ENCODE measurements at regions not wholly inside any gene's neighbourhood (a gene's known extent, or its start where the extent isn't known, plus 50 kb on each side); places are given as distances from the start of the nearest gene placed in this dataset.

DNA sequence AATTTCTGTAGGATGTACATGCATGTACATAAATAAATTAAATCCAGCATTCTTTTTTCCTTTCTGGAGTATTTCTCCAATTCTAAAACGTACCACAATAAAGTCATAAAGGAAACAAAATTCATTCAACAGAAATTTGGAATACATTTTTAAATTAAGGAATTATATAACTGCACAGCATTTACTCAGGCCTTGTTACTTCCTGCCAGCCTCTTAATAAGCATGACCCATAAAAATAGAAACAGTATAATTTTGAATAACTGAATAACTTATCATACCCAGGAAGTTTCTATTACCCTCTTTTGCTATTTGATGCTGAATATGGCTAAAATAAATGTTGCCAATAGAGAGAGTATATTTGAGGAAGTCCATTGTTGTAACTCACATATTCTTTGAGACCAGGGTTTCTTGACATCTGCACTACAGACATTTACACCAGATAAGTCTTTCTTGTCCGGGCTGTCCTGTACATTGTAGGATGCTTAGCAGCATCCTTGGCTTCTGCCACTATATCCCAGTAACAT lies 178.2 kb downstream of the KLF12 start:
- H3K79me2 ChIP-seq = peaks cover 15% of the 10 kb centered on the region
- no peaks in the 10 kb centered on the region for H3K4me1 ChIP-seq (ENCODE audit: insufficient read depth)
- no peaks in the 10 kb centered on the region for H3K9me3 ChIP-seq (ENCODE audit: low read depth)
- no peak overlapping the region for H3K4me2 ChIP-seq
- no peaks in the 10 kb centered on the region for H3K27me3 ChIP-seq
- no peaks in the 10 kb centered on the region for H4K20me1 ChIP-seq (ENCODE audit: insufficient read depth, poor library complexity, severe bottlenecking)
- H3K4me3 ChIP-seq = no peak overlapping the region
- TF ChIP-seq, protein P1, sequence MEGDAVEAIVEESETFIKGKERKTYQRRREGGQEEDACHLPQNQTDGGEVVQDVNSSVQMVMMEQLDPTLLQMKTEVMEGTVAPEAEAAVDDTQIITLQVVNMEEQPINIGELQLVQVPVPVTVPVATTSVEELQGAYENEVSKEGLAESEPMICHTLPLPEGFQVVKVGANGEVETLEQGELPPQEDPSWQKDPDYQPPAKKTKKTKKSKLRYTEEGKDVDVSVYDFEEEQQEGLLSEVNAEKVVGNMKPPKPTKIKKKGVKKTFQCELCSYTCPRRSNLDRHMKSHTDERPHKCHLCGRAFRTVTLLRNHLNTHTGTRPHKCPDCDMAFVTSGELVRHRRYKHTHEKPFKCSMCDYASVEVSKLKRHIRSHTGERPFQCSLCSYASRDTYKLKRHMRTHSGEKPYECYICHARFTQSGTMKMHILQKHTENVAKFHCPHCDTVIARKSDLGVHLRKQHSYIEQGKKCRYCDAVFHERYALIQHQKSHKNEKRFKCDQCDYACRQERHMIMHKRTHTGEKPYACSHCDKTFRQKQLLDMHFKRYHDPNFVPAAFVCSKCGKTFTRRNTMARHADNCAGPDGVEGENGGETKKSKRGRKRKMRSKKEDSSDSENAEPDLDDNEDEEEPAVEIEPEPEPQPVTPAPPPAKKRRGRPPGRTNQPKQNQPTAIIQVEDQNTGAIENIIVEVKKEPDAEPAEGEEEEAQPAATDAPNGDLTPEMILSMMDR (IDR thresholded peaks at IDR 0.05; ENCODE audit: poor library complexity) = no peak
- TF ChIP-seq EZH2 (IDR thresholded peaks at IDR 0.05; ENCODE audit: borderline replicate concordance) (no peak), EZH2phosphoT487 (IDR thresholded peaks at IDR 0.05; ENCODE audit: low read depth, severe bottlenecking, unreplicated experiment) (no peak)
- H3K36me3 ChIP-seq (replicated peaks; ENCODE audit: insufficient read depth, low read depth) = no peaks in the 10 kb centered on the region
- H3K27ac ChIP-seq = no peak overlapping the region
- H3K9me2 ChIP-seq (replicated peaks; ENCODE audit: insufficient read depth) = no peaks in the 10 kb centered on the region
- no peak overlapping the region for H2AFZ ChIP-seq
- 83% methylated on average over 2 of the region's 2 CpGs for WGBS (ENCODE audit: low lambda C conversion rate, missing lambda C conversion rate)
- DNase-seq (ENCODE audit: low spot score) = no peak

DNA sequence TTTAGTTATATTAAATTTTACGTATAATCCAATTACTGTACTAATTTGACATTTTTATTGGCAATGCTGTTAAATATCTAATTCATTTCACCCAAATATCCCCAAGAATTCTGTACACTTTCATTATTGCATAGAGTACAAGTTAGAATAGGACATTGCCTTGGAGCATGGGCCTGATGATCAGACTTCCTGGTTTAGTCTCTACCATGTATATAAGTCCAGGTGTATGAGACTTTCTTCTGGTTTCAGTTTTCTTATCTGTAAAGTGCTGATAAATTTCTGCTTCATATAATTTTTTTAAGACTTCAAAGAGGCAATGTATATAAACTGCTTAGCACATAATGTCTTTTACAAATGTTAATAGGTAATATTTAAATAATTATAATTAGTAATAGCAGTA lies 179.4 kb downstream of the KLF12 start:
- DNase-seq (ENCODE audit: low spot score) = no peak
- Histone ChIP-seq H3K4me2 (no peak overlapping the region), H3K27me3 (no peaks in the 10 kb centered on the region), H3K27ac (no peak overlapping the region), H4K20me1 (ENCODE audit: insufficient read depth, poor library complexity, severe bottlenecking) (no peaks in the 10 kb centered on the region), H3K79me2 (peaks cover 5% of the 10 kb centered on the region), H3K36me3 (replicated peaks; ENCODE audit: insufficient read depth, low read depth) (no peaks in the 10 kb centered on the region), H3K9me3 (ENCODE audit: low read depth) (no peaks in the 10 kb centered on the region), H3K4me1 (ENCODE audit: insufficient read depth) (no peaks in the 10 kb centered on the region), H3K9me2 (replicated peaks; ENCODE audit: insufficient read depth) (no peaks in the 10 kb centered on the region), H2AFZ (no peak overlapping the region), H3K4me3 (no peak overlapping the region)
- WGBS (ENCODE audit: low lambda C conversion rate, missing lambda C conversion rate) = 97% methylated on average over 1 of the region's 1 CpG
- TF ChIP-seq, protein P1 (IDR thresholded peaks at IDR 0.05; ENCODE audit: poor library complexity) = no peak
- TF ChIP-seq EZH2phosphoT487 (IDR thresholded peaks at IDR 0.05; ENCODE audit: low read depth, severe bottlenecking, unreplicated experiment) = no peak
- no peak for TF ChIP-seq EZH2 (IDR thresholded peaks at IDR 0.05; ENCODE audit: borderline replicate concordance)

GRCh38 chr13:73952648-73953047 lies 181.6 kb downstream of the KLF12 start:
- 88% methylated on average over 4 of the region's 4 CpGs for WGBS (ENCODE audit: low lambda C conversion rate, missing lambda C conversion rate)
- H3K27me3 ChIP-seq = no peaks in the 10 kb centered on the region
- no peaks in the 10 kb centered on the region for H3K4me1 ChIP-seq (ENCODE audit: insufficient read depth)
- no peak overlapping the region for H3K4me3 ChIP-seq
- H3K4me2 ChIP-seq = no peak overlapping the region
- H3K9me2 ChIP-seq (replicated peaks; ENCODE audit: insufficient read depth) = no peaks in the 10 kb centered on the region
- no peak overlapping the region for H2AFZ ChIP-seq
- no peak overlapping the region for H3K27ac ChIP-seq
- H3K79me2 ChIP-seq = peaks cover 3% of the 10 kb centered on the region
- no peak for DNase-seq (ENCODE audit: low spot score)
- H3K36me3 ChIP-seq (replicated peaks; ENCODE audit: insufficient read depth, low read depth) = no peaks in the 10 kb centered on the region
- no peaks in the 10 kb centered on the region for H4K20me1 ChIP-seq (ENCODE audit: insufficient read depth, poor library complexity, severe bottlenecking)
- TF ChIP-seq, protein P1 (IDR thresholded peaks at IDR 0.05; ENCODE audit: poor library complexity) = no peak
- TF ChIP-seq EZH2phosphoT487 (IDR thresholded peaks at IDR 0.05; ENCODE audit: low read depth, severe bottlenecking, unreplicated experiment) = no peak
- no peaks in the 10 kb centered on the region for H3K9me3 ChIP-seq (ENCODE audit: low read depth)

Data from hepatocyte (in vitro differentiated cells).